ENCODE measurements at regions not wholly inside any gene's neighbourhood (a gene's known extent, or its start where the extent isn't known, plus 50 kb on each side); places are given as distances from the start of the nearest gene placed in this dataset.

GRCh38 chr9:87108661-87109060 is 161.4 kb upstream of the GAS1 start:
- no peak overlapping the region for H3K4me2 ChIP-seq (ENCODE audit: insufficient read depth, low read length)
- no peaks in the 10 kb centered on the region for H3K27me3 ChIP-seq (ENCODE audit: insufficient read depth, low read length)
- no peak overlapping the region for H2AFZ ChIP-seq (ENCODE audit: low read length)
- no peak for DNase-seq (ENCODE audit: insufficient read length, low spot score, missing footprints)
- H3K79me2 ChIP-seq (ENCODE audit: insufficient read depth, low read length), result no peaks in the 10 kb centered on the region
- no peak overlapping the region for H3K4me3 ChIP-seq (ENCODE audit: insufficient read depth, low read length)
- no peaks in the 10 kb centered on the region for H4K20me1 ChIP-seq (ENCODE audit: insufficient read depth, low read length)
- H3K4me1 ChIP-seq (ENCODE audit: insufficient read depth, low read length), result peaks cover 32% of the 10 kb centered on the region
- TF ChIP-seq CTCF (IDR thresholded peaks at IDR 0.05; ENCODE audit: extremely low read depth, low read depth, low read length), result no peak
- peak overlapping the region; percentile 80 for H3K27ac ChIP-seq (ENCODE audit: low read depth, low read length)
- H3K9me3 ChIP-seq (ENCODE audit: low read depth, low read length), result peaks cover 2% of the 10 kb centered on the region
- H3K36me3 ChIP-seq (ENCODE audit: insufficient read depth, low read length), result no peaks in the 10 kb centered on the region

- Histone ChIP-seq H3K27me3 (ENCODE audit: insufficient read depth, low read length) (no peaks in the 10 kb centered on the region), H3K27ac (ENCODE audit: low read depth, low read length) (peak overlapping the region; percentile 80), H3K4me1 (ENCODE audit: insufficient read depth, low read length) (peaks cover 32% of the 10 kb centered on the region), H3K9me3 (ENCODE audit: low read depth, low read length) (peaks cover 2% of the 10 kb centered on the region), H3K4me3 (ENCODE audit: insufficient read depth, low read length) (no peak overlapping the region), H3K4me2 (ENCODE audit: insufficient read depth, low read length) (peak overlapping the region; percentile 25), H3K79me2 (ENCODE audit: insufficient read depth, low read length) (no peaks in the 10 kb centered on the region), H4K20me1 (ENCODE audit: insufficient read depth, low read length) (no peaks in the 10 kb centered on the region), H2AFZ (ENCODE audit: low read length) (peak overlapping the region; percentile 11), H3K36me3 (ENCODE audit: insufficient read depth, low read length) (no peaks in the 10 kb centered on the region)
- DNase-seq (ENCODE audit: insufficient read length, low spot score, missing footprints), result no peak
- TF ChIP-seq CTCF (IDR thresholded peaks at IDR 0.05; ENCODE audit: extremely low read depth, low read depth, low read length), result no peak
Observed at GRCh38 chr9:87109231-87109631, 161.9 kb upstream of the GAS1 start.

- Histone ChIP-seq H3K4me2 (ENCODE audit: insufficient read depth, low read length) (peak overlapping the region; percentile 25), H3K4me1 (ENCODE audit: insufficient read depth, low read length) (peaks cover 32% of the 10 kb centered on the region), H3K79me2 (ENCODE audit: insufficient read depth, low read length) (no peaks in the 10 kb centered on the region), H3K27me3 (ENCODE audit: insufficient read depth, low read length) (no peaks in the 10 kb centered on the region), H3K27ac (ENCODE audit: low read depth, low read length) (peak overlapping the region; percentile 80), H3K9me3 (ENCODE audit: low read depth, low read length) (peaks cover 2% of the 10 kb centered on the region), H4K20me1 (ENCODE audit: insufficient read depth, low read length) (no peaks in the 10 kb centered on the region), H2AFZ (ENCODE audit: low read length) (no peak overlapping the region), H3K36me3 (ENCODE audit: insufficient read depth, low read length) (no peaks in the 10 kb centered on the region), H3K4me3 (ENCODE audit: insufficient read depth, low read length) (no peak overlapping the region)
- TF ChIP-seq CTCF (IDR thresholded peaks at IDR 0.05; ENCODE audit: extremely low read depth, low read depth, low read length), result no peak
- no peak for DNase-seq (ENCODE audit: insufficient read length, low spot score, missing footprints)
Observed at GRCh38 chr9:87109851-87110250, 162.5 kb upstream of the GAS1 start.

GRCh38 chr9:87111010-87111409 is 163.7 kb upstream of the GAS1 start:
- Histone ChIP-seq H3K4me2 (ENCODE audit: insufficient read depth, low read length) (no peak overlapping the region), H3K27ac (ENCODE audit: low read depth, low read length) (no peak overlapping the region), H4K20me1 (ENCODE audit: insufficient read depth, low read length) (no peaks in the 10 kb centered on the region), H3K4me1 (ENCODE audit: insufficient read depth, low read length) (peaks cover 32% of the 10 kb centered on the region), H2AFZ (ENCODE audit: low read length) (no peak overlapping the region), H3K79me2 (ENCODE audit: insufficient read depth, low read length) (no peaks in the 10 kb centered on the region), H3K4me3 (ENCODE audit: insufficient read depth, low read length) (no peak overlapping the region), H3K27me3 (ENCODE audit: insufficient read depth, low read length) (no peaks in the 10 kb centered on the region), H3K36me3 (ENCODE audit: insufficient read depth, low read length) (no peaks in the 10 kb centered on the region), H3K9me3 (ENCODE audit: low read depth, low read length) (peaks cover 2% of the 10 kb centered on the region)
- TF ChIP-seq CTCF (IDR thresholded peaks at IDR 0.05; ENCODE audit: extremely low read depth, low read depth, low read length), result no peak
- no peak for DNase-seq (ENCODE audit: insufficient read length, low spot score, missing footprints)

Measured in osteoblast (primary cell).